AG08395 (cell line): ENCODE measurements at regions not wholly inside any gene's neighbourhood (a gene's known extent, or its start where the extent isn't known, plus 50 kb on each side); places are given as distances from the start of the nearest gene placed in this dataset.

Experiments
- DNase-seq: peaks from one replicate; pipeline ENCODE4 v3.0.0; 2012; ENCODE audit warnings: mixed read lengths, low spot score

- DNase-seq = no peak
Observed at GRCh38 chr12:93299262-93299846, 78.4 kb upstream of the NUDT4 start.

- no peak for DNase-seq
Observed at GRCh38 chr12:93300611-93301021, 77.1 kb upstream of the NUDT4 start.

- DNase-seq = no peak
Observed at GRCh38 chr12:93302331-93303229, 75.1 kb upstream of the NUDT4 start.

GRCh38 chr12:93306636-93307035 lies 71.1 kb upstream of the NUDT4 start:
- DNase-seq = no peak

- no peak for DNase-seq
Observed at GRCh38 chr12:93308281-93308680, 69.4 kb upstream of the NUDT4 start.

DNA sequence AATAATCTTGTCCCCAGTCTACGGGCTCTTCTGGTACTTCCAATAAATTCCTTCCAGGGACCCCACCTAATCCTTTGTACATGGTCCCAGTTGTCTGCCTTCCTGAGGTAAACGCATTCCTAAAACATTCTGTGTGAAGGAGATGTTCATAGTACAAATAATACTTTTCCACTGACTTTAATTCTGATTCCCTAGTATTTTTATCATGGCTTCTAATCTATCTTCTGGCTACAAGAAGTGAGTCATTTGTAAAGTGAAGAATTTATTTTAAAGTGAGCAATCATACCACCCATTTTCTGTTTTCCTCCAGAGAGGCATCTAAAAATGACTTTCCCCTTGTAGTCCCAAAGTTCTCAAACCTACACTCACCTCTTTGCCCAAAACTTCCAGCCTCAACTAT lies 65.9 kb upstream of the NUDT4 start:
- no peak for DNase-seq

- DNase-seq = no peak
Observed at GRCh38 chr12:93314177-93314497, 63.6 kb upstream of the NUDT4 start.

DNA sequence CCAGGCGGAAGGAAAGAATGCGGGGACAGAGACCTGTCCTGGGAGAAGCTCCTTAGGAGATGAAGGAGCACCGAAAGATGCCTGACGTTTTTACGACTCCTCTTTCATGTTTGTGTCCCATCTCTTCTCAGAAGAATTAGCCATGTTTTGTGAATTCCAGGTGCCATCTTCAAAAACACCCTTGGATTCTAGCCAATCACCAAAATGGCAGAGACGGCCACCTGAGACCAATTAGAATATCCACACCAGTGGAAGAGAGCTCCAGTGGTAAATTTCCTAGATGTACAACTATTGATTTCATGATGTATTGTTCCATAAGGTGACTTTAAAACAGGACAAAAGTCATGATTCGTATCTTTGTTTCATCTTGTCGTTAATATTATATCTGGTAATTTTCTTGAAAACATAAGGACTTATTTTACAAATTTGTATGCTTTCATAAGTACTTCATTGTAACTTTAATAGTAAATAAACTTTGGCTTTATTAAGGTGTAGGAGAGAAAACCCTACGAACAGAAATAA lies 62.3 kb upstream of the NUDT4 start:
- no peak for DNase-seq

GRCh38 chr12:93315907-93316622 lies 61.7 kb upstream of the NUDT4 start:
- no peak for DNase-seq

- no peak for DNase-seq
Observed at GRCh38 chr12:93316623-93316971, 61.1 kb upstream of the NUDT4 start.

DNA sequence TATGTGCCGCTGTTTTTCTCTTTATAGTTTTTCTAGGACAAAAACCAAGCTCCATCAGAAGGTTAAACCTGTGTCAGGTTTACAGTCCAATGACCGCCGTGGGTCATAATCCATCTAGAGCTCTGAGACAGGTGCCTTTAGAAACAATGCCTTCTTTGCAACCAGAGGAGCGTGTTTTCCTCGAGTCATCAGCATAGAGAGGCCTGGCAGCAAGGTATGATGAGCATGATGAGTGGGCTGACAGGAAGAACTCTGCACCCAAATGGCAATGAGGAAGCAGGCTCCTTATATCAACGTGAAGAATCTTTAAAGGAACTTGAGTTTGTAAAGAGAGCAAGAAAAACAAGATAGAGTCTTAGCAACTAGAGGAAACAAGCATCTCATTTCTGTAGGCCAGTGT lies 60.5 kb upstream of the NUDT4 start:
- DNase-seq = no peak

DNA sequence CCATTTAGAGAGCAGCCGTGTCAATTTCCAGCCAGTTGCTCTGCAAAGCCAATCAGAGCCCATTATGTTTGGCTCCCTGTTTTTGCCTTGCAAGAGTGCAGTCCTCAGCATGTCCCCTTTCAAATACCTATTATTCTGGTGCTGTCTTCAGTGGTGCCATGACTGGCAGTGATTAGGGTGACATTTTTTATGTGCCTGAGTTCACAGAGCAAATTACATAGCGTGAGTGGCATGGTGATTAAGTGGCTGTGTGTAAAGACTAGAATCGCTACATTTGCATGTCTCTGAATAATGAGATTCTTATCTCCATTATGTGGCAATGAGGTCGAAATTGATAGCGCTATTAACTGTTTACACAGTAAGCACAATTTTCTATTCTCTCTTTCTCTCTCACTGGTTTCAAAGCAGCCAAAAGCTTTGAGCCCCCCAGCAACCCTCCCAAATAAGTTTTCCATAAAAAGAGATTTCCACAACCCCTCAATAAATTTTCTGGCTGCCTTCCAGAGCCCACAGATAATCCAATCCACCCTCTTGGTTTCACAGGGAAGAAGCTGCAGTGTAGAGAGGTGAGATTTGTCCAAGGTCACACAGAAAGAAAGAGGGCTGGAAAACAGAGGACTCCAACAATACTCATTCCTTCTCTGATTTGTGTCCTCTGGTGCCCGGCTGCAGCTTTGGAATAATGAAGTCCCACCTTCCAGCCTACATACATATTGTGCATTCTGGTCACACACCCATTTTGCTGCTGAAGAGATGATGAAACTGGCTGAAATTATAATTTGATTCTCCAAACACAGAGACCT lies 58.8 kb upstream of the NUDT4 start:
- no peak for DNase-seq

GRCh38 chr12:93319523-93320050 lies 58.1 kb upstream of the NUDT4 start:
- peak; percentile 12 for DNase-seq

DNA sequence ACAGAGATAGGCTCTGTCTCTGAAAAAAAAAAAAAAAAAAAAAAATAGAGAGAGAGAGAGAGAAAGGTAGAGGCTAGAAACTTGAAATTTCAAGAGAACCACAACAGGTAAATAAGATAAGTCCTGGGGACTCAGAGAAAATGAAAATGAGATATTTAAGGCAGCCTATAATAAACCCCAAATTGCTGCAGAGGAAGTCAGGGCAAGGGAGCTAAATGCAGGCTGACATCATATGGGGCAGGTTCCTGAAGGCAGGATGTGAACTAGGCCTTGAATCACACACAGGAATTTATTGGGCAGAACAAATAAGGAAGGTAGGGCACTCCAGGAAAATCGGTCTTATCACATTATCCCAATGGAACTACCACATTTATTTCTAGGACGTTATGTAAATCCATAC lies 54.9 kb upstream of the NUDT4 start:
- DNase-seq = peak; percentile 33

DNA sequence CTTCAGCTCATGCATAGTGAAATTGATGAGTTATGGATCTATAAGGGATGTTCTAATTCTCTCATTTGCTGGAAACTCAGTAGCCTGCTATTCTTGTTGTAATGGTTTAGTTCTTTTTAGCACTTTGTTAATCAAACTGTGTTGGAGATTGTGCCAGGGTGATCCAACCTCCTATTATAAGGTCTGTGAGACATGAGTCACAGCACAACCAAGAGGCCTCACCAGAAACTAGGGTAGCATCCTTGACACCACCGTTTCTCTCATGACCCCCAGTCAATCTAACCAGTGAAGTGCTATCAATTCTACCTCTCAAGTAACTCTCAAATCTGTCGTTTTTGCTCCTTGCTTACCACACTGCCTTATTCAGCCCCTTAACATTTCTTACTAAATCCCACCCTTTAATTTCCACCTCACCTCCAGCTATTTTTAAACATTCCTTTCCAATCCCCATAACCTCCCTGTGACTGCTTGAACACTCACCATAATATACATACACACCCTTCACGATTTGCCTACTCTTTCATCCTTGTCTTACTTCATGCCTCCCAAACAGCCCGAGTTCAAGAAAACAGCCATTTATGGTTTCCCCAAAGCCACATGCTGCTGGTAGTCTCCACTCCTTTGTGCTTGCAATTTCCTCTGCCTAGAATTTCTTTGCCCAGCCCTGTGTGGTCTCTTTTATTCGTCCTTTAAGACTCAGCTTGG lies 53.9 kb upstream of the NUDT4 start:
- DNase-seq = peak; percentile 16

DNA sequence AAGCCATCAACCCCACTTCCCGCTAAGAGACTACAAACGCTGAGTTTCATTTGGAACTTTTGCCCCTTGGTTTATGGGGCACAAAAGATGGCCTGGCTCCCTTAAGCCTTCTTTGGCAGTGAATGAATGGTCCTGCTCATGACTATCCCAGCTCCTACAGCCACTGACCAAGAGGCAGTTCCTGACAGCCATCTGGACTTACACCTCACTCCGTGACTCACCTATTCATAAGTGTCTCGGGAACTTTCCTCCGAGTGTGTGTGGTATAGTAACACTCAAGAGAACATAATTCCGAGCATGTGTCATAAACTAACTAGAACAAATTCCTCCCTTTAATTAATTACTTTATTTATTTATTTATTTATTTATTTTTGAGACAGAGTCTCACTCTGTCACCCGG lies 51.9 kb upstream of the NUDT4 start:
- peak; percentile 29 for DNase-seq
